ENCODE measurements at regions not wholly inside any gene's neighbourhood (a gene's known extent, or its start where the extent isn't known, plus 50 kb on each side); places are given as distances from the start of the nearest gene placed in this dataset.
"Not testable (repeated sequence)": the region's sequence is repeated elsewhere in the genome, so short reads cannot be mapped to it uniquely, and the experiment has no call there.

DNA sequence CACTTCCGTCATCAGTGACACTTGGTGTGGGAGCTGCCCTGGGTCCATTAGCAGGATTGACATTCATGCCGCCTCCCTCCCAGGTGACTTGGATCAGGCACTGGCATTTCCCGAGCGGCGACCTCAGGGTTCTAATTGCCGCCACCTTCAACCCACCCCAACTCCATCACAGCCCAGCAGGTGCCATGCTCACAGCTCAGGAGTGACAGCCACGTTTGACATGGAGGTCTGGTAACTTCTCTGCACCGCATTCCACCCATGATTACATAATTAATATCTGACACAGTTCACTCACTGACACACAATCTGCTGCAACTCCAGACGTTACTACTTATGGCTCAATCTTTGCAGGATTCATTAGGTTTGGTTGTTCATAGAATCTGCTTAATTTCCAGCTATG, 450.9 kb upstream of the MYT1L start:
- no peak for DNase-seq

DNA sequence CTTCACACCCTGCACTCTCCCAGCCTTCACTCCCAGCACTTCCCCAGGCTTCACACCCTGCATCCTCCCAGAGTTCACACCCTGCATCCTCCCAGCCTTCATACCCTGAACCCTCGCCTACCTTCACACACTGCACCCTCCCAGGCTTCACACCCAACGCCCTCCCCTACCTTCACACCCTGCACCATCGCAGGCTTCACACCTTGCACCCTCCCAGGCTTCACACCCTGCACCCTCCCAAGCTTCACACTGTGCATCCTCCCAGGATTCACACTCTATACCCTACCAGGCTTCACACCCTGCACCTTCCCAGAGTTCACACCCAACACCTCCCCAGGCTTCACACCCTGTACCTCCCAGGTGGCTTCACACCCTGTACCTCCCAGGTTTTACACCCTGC, 448.7 kb upstream of the MYT1L start:
- DNase-seq = no peak

DNA sequence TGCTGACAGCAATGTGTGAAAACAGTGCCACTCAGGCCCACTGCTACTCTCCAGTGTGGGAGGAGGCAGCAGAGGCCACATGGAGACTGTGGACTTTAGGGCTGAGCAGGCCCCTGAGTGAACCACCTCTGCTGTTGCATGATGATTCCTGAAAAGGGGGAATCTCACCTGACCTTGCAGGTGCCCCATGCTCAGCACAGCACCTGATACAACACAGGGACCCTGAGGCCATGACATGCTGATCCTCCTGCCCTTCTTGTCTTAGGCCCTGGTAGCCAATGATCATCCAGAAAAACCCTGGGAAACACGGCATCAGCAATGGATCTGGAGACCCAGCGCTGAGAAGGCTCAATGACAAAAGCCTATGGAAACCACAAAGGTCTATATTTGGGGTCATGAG, 446.8 kb upstream of the MYT1L start:
- DNase-seq = no peak

DNA sequence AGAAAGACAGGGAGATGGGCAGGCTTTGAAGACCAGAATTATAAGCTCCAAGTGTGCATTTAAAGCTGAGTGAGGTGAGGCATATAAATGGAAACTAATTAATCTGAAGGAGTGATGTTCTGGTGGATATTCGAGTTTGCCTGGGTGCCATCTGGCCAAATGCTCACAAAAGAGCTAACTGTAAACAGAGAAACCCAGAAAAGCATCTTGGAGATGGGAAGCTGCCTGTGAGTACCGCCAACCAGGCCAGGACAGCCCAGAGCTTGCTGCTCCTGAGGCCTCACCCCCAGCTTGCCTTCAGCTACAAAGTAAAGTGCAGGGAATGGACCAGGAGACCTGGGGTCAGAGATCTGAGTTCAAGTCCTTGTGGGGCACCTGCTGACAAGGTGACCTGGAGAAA, 446.1 kb upstream of the MYT1L start:
- no peak for DNase-seq

DNA sequence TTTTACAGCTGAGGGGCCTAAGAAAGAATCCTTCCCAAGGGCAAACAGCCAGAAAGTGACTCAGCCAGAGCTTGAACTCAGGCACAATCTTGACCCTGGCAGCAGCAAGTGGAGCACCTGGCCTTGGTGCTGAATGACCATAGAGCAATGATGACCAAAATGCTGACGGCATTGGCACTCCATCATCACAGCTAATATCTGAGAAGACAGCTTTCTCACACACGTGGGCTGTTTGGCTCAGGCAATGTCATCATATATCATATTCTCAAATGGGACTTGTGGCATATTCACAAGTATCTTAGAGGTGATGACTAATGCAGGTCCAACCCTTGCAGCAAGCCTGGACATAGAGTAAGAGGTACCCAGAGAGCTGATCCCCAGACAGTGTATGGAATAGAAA, 443.9 kb upstream of the MYT1L start:
- DNase-seq = no peak

DNA sequence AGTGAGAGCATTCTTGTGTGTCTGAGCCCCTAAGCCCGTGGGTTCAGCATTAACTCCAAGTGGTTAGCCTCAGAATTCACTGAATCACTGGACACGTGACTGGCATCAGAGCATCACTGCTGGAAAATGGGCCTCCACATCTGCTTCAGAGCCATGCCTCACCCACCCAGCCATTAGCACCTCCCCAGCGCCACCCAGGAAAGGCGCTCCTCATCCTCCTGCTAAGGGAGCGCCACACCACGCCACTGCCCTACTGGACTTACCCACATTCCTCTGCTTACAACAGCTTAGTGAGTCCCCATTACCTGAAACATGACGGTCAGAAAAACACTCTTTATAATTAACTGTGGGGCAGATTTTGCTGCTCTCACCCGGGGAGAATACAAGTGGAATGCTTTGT, 442.6 kb upstream of the MYT1L start:
- DNase-seq = no peak

DNA sequence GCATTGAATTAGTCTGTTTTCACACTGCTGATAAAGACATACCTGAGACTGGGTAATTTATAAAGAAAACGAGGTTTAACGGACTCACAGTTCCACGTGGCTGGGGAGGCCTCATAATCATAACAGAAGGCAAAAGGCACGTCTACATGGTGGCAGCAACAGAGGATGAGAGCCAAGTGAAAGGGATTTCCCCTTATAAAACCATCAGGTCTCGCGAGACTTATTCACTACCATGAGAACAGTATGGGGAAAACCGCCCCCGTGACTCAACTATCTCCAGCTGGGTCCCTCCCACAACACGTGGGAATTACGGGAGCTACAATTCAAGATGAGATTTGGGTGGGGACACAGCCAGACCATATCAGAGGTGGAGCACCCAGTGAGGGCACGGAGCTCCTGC, 442.0 kb upstream of the MYT1L start:
- DNase-seq = not testable (repeated sequence)

DNA sequence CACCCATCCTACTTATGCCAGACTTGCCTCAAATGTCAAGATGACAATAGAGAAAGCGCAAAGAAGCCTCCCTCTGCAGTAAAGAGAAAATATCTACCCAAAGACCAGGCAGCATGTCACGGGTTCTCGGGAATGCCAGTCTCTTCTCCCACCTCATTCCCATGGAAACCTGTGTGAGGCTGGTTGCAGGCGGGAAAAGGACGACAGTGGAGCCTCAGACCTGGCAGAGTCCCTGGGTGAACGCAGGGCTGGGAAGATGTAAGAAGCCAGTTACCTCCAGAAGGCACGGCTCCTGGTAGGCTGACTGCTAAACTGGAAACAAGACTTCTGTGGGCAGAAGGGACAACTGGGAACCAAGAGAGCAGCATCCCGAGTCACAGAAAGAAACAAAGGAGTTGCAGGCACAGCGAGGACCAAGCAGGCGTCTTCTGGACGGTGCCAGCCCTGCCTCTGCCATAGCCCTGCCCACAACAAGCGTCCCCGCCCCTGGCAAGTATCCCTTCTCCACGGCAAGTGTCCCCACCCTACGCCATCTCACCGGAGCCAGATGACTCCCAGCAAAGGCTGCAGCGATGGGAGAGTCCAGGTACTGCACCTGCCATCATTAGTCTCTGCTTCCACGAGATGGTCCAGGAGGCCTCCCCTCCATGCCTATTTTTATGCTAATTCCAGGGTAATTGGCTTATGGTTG, 440.8 kb upstream of the MYT1L start:
- no peak for DNase-seq

DNA sequence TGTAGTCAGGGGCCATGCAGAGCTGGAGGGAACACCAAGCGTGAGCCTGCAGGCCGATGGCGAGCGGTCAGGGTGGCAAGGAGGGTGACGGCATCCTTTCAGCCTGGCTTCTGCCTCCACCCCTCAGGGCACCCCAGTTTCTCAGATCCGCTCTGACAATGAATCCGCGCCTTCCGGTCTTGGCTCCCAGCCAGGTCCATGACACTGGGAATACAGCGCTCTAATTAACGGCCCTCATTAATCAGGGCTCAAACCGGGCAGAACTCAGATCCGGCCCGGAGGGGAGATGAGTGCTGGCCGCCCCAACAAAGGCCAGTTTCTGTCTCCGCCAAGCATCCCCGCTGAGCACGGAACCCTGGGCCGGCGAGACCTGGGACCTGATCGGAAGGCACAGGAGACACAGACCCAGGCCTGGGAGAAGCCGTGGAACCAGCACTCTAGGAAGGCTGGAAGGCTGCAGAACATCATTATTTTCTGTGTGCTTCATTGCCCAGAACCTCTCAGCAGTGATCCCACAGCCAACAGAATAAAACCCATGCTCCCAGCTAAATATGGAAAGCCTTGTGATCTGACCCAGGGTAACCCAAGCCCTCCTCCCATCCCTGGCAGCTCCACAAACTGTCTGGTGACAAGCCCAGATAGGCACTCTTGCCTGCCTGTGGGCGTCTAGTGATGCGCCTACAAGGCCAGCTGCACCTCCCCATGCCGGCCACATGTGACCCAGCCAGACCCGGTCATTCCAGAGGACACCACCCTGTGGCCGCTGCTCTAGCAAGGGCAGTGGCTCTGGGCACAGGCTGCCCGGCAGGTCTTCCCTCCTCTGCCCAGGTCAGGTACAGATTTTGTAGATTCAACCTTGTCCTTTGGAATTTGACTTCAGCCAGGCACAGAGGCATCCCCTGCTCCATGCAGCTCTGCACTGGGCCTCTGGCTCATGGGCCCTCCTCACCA, 438.7 kb upstream of the MYT1L start:
- no peak for DNase-seq

DNA sequence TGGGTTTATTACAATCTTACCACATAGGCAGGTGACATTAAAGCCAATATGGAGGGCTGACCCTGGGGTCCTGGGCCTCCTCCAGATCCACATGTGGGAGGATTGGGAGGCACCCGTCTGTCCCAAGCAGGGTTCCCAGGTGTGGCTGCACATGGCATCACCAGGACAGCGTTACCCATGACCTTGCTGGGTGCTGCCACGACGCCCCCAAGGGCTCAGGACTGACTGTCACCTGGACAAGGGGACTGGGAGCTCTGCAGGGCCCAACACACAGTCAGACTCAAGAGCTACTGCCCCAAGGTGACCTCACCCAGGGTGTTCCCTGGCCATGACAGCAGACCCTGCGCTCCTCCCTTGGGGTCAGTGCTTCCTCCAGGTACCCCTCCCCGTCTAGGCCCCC, 437.4 kb upstream of the MYT1L start:
- no peak for DNase-seq

DNA sequence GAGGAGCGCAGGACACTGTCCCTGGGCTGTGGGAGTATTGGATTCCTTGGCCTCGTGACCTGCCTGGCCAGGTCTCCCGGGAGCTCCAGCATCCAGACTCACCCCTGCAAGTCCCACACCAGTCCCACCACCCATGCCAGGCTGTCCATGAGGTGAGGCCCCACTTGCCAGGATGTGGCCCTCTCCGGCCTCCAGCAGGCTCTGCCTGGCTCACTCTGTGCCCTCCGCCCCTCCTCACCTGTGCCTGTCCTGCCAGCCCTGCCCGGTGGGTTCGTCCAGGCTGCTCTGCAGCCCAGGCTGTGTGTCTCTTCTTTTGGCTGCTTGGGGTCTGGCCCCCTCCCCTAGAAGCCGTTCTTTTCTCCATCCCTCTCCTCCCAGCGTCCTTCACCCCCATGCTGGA, 436.8 kb upstream of the MYT1L start:
- no peak for DNase-seq

DNA sequence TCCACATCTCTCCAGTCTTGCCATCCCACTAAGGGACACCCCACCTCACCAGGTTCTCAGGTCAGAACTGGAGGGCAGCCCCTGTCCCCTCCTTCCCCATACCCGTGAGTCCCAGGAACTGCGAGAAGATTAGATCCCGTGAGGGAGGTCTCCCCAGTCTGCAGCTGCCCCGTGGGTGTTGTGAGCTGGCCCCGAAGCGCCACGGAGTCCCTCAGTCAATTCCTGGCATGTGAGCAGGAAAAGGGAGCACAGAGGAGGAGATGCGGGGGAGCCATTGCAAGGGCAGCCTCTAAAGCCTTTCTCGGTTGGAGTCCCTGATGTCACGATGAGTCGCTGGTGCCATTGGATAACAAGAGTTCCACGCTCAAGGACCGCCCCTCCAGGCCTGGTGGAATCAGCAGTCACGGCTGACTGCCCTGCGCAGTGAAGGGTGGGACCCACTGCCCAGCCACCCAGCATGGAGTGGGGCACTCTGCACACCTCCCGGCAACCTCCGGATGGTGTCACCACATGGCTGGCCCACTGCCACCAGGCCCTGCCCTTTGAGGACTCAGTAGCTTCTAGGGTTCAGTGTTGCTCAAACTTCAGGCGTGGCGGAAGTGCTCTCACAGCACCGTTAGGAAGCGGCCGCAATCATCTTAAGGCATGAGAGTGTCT, 434.9 kb upstream of the MYT1L start:
- DNase-seq = no peak

DNA sequence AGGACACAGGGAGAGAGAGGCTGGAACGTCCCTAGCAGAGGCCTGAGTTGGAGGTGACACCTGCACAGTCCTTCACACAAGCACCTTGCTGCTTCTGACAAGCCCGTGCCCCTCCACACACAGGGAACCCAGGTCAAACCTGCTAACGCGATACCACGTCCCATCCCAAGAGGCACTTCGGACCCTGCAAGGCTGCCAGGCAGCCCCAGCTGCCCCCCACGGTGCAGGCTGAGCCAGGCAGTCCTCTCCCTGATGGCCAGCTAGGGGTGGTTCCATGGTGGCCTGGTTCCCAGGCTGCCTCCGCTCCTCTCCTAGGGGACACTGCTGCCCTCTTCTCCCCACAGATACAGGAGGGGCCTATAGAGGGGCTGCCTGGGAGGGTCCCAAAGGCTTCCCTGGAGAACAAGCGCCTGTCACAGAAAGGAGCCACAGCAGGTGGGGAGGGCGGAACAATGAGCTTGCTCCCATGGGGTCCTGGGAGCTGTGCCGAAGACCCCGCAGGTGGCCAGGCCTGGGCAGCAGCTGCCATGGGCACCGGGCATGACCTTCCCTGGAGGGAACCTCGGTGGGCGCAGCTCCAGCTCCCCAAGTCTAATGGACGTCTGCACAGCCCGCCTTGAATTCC, 434.2 kb upstream of the MYT1L start:
- no peak for DNase-seq

DNA sequence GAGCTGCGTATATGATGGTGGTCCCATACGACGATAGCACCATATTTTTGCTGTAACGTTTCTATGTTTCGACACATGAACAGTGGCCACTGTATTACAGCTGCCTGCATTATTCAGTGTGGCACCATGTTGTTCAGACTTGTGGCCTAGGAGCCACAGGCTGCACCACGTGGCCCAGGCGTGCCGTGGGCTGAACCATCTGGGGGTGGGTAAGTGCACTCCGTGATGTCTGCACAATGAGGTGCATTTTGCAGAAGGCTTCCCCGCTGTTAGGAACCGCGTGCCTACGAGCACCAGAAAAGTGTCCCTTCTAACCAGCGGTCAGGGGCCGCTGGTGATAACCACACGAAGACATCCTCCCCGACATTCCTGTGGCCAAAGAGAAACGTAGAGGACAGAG, 433.7 kb upstream of the MYT1L start:
- DNase-seq = no peak

DNA sequence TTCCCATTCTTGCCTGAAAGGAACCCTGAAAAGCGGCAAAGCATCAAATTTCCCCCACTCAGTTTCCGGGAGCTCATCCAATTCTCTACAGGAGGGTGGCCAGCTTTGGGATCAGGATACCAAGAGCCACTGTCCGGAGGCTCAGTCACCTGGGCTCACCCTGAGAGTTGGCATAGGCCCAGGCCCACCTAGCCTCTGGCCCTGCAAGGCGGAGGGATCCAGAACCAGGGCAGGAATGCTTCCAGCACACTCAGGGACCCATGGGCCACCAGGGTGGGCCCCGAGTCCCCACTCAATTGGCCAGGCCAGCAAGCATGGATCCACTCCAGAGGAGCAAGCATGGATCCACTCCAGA, 432.9 kb upstream of the MYT1L start:
- no peak for DNase-seq

DNA sequence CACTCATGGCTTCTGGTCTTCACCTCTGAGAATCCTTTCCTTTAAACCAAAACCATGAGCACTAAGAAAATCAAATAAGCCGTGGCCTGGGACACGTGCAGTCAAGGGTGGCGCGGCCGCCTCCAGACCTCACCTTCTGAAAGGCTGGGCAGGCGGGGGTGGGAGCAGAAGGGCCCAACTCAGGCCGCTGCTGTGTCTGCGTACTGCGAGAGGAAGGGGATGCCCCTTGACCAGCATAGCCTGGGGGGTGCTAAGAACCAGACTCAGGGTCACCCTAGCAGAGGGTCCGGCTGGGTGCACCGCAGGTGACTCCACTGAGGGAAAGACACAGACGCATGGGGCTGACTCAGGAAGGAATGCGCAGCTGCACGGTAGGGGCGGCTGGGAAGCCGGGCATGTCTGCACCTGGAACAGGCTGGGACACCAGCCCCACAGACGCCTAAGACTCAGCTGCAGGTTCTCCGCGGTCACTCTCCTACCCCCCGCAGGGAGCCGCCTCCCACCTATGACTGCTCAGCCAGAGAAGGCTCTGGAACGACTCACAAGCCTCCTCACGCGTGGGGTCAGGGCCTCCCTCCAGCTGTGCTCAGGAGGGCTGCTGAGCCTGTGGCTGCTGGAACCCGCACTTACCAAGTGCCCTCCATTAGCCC, 432.4 kb upstream of the MYT1L start:
- DNase-seq = no peak

DNA sequence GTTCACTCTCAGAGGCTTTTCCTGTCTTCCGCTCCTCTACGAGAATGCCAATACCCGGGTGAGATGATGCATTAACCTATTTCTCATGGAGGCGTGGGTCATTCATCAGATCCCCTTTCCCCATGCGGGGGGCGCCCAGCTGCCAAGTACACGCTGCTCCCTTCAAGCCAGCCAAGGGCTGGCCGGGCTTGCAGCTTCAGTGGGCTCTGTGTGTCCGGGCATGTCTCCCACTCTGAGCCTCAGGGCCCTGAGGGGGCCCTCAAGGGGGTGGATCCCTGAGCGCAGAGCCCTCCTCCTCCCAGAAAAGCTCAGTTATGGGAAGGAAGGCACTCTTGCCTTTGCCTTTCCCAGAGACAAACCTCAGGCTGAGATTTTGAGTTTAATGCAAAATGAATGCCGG, 431.8 kb upstream of the MYT1L start:
- peak; percentile 53 for DNase-seq

DNA sequence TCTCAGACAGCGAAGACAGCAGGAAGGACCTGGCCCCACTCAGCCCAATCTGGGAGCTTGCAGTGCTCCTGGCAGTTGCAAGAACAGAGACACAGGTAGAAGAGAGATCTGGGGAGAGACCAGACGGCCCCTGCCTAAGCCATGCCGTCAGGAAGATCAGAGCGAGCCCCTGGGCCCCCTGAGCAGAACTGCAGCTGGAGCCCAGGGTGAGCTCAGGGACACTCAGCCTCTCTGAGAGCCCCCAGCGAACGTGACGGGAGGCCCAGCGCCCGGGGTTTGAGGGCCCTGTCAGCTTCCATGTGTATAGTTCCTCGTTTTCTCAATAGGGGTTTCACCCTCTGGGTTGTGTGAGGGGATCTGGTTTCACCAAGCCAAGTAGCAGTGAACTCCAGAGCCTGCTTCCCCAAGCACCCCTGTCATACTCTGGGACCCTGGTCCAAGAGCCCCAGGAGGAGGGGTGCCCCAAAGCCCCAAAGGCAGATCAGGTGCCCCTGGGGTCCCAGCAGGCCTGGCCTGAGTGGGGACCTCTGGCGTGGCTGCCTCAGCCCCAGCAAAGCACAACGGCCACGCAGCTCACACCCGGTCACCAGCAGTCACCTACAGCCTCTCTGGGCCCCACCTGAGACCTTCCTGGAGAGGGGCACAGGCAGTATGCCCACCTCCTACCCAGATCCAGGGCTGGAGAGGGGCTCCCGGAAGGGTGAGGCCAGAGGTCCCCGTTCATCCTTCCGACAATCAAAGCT, 431.3 kb upstream of the MYT1L start:
- no peak for DNase-seq

DNA sequence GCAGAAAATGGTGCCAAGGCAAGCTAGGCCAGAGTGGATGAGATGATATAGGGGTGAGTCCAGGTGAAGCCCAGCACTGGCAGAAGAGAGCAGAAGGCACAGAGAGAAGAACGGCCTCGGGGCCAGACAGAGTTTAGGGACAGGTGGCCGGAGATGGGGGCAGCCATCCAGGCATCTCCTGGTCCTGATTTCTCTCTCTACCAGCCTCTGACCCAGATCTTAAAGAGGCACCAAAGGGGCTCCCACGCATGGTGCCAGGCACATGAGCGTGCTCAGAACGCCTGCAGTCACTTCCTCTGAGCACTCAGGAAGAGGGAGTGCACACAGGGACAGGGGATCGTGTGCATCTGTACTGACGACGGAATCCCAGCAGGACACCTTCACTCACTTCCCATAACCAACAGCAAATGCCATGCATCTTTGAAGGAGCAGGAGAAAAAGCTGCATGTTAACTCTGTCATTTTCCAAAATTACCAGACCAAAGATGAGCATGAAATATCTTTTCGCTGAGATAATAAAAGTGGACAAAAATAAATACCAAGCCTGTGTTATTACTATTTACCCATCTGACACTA, 427.8 kb upstream of the MYT1L start:
- DNase-seq = no peak

DNA sequence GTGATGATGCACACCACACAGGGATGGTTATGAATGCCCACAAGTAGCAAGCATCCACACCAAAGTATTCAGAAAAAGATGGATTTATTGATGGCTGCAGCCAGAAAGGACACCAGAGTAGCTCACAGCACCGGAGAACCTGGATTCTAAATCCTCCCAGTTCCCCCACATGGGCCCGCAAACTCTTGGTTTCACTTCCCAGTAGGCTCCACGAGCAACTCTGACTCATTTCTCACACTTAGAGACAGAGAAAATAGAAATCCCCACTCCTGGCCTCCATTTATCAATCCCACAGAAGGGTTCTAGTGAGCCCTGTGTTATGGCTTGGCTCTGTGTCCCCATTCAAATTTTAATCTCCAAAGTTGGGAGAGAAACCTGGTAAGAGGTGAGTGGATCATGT, 426.7 kb upstream of the MYT1L start:
- no peak for DNase-seq

DNA sequence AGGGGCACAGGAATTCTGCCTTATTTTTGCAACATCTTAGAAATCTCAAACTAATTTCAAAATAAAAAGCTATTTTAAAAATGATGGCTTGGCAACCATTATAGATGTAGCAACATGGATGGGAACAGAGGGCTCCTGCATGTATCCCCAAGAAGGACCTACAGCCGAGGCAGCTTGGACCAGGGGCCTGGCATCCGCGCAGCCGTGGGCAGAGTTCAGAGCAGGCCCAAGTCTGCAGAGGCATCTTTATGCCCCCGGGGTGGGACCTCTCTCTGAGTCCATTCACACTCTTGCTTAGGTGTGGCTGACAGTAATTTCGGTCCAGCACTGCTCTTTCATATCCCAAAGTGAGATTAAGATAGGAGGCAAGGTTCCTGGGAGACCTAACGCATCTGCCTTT, 425.8 kb upstream of the MYT1L start:
- DNase-seq = no peak

DNA sequence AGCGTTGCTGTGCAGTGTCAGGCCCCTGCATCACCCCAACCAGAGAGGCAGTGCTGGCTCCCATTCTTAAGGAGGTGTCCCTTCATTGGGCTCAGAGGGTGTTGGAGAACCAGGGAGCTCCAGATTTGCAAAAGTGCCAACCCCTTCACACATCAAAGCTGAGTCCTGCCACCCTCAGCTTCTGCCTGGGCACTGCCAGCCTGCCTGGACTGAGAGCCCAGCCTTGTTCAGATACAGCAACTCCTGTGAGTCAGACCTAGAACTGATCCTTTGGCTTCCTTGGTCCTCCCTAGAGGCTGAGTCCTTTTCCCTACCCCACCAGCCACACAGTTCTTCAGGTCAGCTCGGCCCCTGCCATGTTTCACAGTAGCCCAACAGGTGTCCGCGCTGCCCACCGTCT, 424.9 kb upstream of the MYT1L start:
- no peak for DNase-seq

Data from right forelimb (tissue), 1 donor.